Body of pancreas (tissue), 4 donors: ENCODE measurements at regions not wholly inside any gene's neighbourhood (a gene's known extent, or its start where the extent isn't known, plus 50 kb on each side); places are given as distances from the start of the nearest gene placed in this dataset.

Source experiments
- CTCF ChIP-seq, 7 experiments: fragments of 450-650 bp in 4 of 7; fragments of 200-600 bp in 3 of 7; sonication (generic) in 3 of 7; IDR thresholded peaks; one replicate each; pipeline ENCODE4 v1.5.1; 2016 to 2019; ENCODE audit warnings: antibody characterized with exemption in 7 of 7
- POLR2A ChIP-seq, 3 donors: fragments of 450-650 bp; IDR thresholded peaks; one replicate each; pipeline ENCODE4 v1.6.1; 2016; ENCODE audit warnings: antibody characterized with exemption in 3 of 3, mild to moderate bottlenecking in 2 of 3

GRCh38 chr12:42679466-42679865 lies 89.9 kb upstream of the PRICKLE1 start:
- TF ChIP-seq CTCF (IDR thresholded peaks at IDR 0.05) (no peak), POLR2A (IDR thresholded peaks at IDR 0.05) (no peak)
